Sigmoid colon (tissue), 4 donors: ENCODE measurements at regions not wholly inside any gene's neighbourhood (a gene's known extent, or its start where the extent isn't known, plus 50 kb on each side); places are given as distances from the start of the nearest gene placed in this dataset.

Experiments
- POLR2A ChIP-seq, 2 donors: fragments of 450-650 bp; IDR thresholded peaks; one replicate each; pipeline ENCODE4 v1.6.1; 2016; ENCODE audit warnings: antibody characterized with exemption in 2 of 2, mild to moderate bottlenecking in 2 of 2, moderate library complexity in 2 of 2
- POLR2AphosphoS5 ChIP-seq, 4 donors: sonication (generic); formaldehyde crosslinking; IDR thresholded peaks; one replicate each; pipeline ENCODE4 v1.6.1; 2017; ENCODE audit warnings: antibody characterized with exemption in 4 of 4
- TF ChIP-seq, protein P1 (sequence below), 4 experiments: fragments of 450-650 bp in 3 of 4; fragments of 200-600 bp in 1 of 4; IDR thresholded peaks; one replicate each; pipeline ENCODE4 v1.5.1; 2016 to 2019; ENCODE audit warnings: antibody characterized with exemption in 4 of 4, mild to moderate bottlenecking in 3 of 4, moderate library complexity in 2 of 4

DNA sequence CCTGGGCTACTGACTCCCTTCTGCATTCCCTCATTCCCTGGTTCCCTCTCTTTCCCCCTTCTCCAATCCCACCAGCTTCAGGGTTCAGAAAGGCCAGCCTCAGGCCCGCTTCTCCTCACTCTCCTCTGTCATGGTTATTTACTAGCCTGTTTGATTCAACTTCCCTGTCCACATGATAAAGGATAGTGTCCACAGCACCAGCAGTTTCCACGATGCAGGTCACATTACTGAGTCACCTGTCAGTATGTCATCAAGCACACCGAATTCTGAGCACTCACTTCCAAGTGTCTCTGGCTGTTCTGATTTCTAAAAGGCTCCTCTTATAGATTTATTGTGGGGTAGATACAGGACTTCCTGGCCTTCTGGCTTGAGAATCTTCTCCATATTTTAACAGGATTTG is 96.6 kb upstream of the CTNNB1 start:
- TF ChIP-seq, protein P1, sequence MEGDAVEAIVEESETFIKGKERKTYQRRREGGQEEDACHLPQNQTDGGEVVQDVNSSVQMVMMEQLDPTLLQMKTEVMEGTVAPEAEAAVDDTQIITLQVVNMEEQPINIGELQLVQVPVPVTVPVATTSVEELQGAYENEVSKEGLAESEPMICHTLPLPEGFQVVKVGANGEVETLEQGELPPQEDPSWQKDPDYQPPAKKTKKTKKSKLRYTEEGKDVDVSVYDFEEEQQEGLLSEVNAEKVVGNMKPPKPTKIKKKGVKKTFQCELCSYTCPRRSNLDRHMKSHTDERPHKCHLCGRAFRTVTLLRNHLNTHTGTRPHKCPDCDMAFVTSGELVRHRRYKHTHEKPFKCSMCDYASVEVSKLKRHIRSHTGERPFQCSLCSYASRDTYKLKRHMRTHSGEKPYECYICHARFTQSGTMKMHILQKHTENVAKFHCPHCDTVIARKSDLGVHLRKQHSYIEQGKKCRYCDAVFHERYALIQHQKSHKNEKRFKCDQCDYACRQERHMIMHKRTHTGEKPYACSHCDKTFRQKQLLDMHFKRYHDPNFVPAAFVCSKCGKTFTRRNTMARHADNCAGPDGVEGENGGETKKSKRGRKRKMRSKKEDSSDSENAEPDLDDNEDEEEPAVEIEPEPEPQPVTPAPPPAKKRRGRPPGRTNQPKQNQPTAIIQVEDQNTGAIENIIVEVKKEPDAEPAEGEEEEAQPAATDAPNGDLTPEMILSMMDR (IDR thresholded peaks at IDR 0.05) = no peak
- TF ChIP-seq POLR2A (IDR thresholded peaks at IDR 0.05) (no peak), POLR2AphosphoS5 (IDR thresholded peaks at IDR 0.05) (no peak)
